Pulmonary artery endothelial cell (primary cell): ENCODE measurements at regions not wholly inside any gene's neighbourhood (a gene's known extent, or its start where the extent isn't known, plus 50 kb on each side); places are given as distances from the start of the nearest gene placed in this dataset.

ENCODE experiments used
- DNase-seq: peaks from one replicate; pipeline ENCODE4 v3.0.0-alpha.2; 2011; ENCODE audit warnings: low read depth, low spot score

- no peak for DNase-seq
These were observed 158.6 kb upstream of the CDH5 start for GRCh38 chr16:66207883-66208265.

- DNase-seq, result no peak
These were observed 159.2 kb upstream of the CDH5 start for GRCh38 chr16:66207139-66207882.

- no peak for DNase-seq
These were observed 160.1 kb upstream of the CDH5 start for GRCh38 chr16:66206363-66206762.

GRCh38 chr16:66205287-66206231, 160.9 kb upstream of the CDH5 start:
- no peak for DNase-seq

GRCh38 chr16:66204756-66205155, 161.7 kb upstream of the CDH5 start:
- no peak for DNase-seq

- DNase-seq, result no peak
These were observed 163.0 kb upstream of the CDH5 start for GRCh38 chr16:66203476-66203875.

GRCh38 chr16:66199189-66199588, 167.3 kb upstream of the CDH5 start:
- DNase-seq, result no peak

- DNase-seq, result no peak
These were observed 167.8 kb upstream of the CDH5 start for GRCh38 chr16:66198641-66199040.

- no peak for DNase-seq
These were observed 168.7 kb upstream of the CDH5 start for GRCh38 chr16:66197668-66198278.

- no peak for DNase-seq
These were observed 169.7 kb upstream of the CDH5 start for GRCh38 chr16:66196770-66197169.

GRCh38 chr16:66194866-66195265, 171.6 kb upstream of the CDH5 start:
- DNase-seq, result no peak

- DNase-seq, result no peak
These were observed 172.8 kb upstream of the CDH5 start for GRCh38 chr16:66193543-66194229.

GRCh38 chr16:66190411-66190810, 176.1 kb upstream of the CDH5 start:
- no peak for DNase-seq

- DNase-seq, result no peak
These were observed 176.5 kb upstream of the CDH5 start for GRCh38 chr16:66189951-66190350.

GRCh38 chr16:66188917-66189725, 177.4 kb upstream of the CDH5 start:
- no peak for DNase-seq

GRCh38 chr16:66186251-66186785, 180.2 kb upstream of the CDH5 start:
- no peak for DNase-seq

- DNase-seq, result no peak
These were observed 183.9 kb upstream of the CDH5 start for GRCh38 chr16:66182592-66182991.

GRCh38 chr16:66176731-66177130, 189.8 kb upstream of the CDH5 start:
- DNase-seq, result no peak

- DNase-seq, result no peak
These were observed 190.4 kb upstream of the CDH5 start for GRCh38 chr16:66176111-66176510.

GRCh38 chr16:66175636-66176035, 190.9 kb upstream of the CDH5 start:
- no peak for DNase-seq
